ENCODE measurements at regions not wholly inside any gene's neighbourhood (a gene's known extent, or its start where the extent isn't known, plus 50 kb on each side); places are given as distances from the start of the nearest gene placed in this dataset.
"Not testable (repeated sequence)": the region's sequence is repeated elsewhere in the genome, so short reads cannot be mapped to it uniquely, and the experiment has no call there.

DNA sequence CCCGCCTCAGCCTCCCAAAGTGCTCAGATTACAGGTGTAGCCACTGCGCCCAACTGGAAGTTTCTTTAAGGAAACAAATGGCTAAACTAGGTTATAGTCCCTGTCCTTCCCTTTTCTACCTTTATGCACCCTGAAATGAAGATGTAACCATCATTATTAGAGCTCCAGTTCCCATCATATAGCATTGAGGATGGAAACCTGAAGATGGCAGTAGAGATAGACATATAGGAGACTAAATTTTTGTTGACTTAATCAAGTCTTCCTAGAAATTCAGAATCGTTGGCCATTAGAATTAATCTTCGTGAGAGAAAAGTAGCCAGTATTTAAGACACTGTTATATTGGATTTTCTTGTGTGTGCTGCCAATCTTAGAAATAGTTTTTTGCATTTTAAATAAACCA, 1016.3 kb upstream of the NCAM2 start:
- DNase-seq = no peak

DNA sequence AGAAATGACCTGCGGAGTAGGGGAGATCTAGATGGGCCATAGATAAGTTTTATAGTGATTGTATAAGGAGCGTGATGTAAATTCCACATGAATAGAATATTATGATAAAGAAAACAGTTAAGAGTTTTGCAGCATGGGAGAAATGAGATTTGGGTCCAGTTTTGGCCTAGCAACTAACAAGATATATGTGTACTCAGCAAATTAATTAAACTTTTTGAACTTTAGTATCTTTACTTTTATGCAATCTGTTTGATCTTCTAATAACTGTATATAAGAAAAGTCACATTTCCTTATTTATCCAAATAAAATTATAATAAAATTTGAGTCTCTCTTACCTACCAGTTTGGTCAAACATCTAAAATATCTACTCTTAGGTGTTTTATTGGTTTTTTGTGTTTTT, 1011.8 kb upstream of the NCAM2 start:
- DNase-seq = no peak

DNA sequence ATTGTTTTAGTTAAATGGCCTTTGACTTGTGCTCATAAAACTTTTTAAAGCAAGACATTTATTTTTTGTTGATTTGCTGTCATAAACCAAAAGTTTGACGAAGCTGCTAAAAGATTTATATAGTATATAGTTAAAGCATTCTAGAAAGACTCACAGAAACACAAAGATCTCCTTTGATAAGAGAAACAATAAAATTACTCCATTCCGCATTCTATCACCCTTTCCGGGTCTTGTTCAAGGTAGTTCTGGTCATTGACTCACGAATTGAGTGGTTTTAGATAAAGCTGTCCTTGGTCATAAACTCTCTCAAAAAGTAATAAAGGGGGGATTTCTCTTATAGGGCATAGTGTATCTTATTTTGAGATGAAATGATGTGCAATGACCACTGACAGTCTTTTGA, 1010.5 kb upstream of the NCAM2 start:
- DNase-seq = no peak

DNA sequence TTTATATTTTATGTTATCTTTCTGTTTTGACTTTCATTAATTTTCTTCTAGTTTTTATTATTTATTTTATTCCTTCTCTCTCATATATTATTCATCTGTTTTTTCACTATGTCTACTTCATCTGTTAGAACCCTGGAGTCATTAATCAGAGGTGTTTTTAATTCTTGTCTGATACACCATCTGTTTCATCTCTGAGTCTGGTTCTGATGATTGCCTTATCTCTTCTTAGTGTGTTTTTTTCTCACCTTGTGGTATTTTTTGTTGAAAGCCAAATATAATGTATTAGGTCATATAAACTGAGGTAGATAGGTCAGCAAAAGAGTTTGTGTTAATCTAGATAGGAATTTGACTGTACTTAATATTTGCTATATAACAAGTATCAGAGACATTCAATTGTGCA, 1005.7 kb upstream of the NCAM2 start:
- no peak for DNase-seq

DNA sequence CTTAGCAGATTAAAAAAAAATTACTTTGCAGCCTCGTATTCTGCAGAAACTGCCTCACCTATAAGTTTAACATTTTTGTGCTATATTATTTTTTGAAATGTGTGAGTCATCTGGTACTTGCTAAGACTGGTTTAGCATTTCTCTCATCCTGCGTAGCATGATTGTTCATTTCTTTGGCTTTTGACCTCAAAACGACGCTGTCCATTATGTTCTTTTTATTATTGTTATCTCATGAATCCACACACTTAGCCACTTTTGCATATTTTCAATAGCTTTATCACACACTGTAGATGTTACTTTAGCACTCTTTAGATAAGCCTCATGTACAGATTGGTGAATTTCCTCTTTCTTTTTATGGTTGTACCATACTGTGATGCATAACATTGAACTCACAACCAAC, 1004.9 kb upstream of the NCAM2 start:
- DNase-seq = no peak

DNA sequence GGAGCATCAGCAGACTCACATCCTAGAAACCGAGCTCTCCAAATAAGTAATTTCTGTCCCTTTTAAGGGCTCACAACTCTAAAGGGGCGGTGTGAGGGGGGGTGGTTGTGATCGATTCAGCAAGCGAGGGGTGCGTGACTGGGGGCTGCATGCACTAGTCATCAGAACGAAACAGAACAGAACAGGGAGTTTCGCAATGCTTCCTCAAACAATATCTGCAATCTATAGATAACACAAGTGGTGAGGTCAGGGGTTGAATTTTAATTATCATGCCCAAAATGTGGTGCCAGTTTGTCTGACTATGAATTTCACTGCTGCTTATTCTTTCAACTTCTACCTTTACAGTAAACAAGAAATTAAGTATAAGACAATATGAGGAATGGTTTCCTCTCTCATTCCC, 1003.0 kb upstream of the NCAM2 start:
- DNase-seq = no peak

DNA sequence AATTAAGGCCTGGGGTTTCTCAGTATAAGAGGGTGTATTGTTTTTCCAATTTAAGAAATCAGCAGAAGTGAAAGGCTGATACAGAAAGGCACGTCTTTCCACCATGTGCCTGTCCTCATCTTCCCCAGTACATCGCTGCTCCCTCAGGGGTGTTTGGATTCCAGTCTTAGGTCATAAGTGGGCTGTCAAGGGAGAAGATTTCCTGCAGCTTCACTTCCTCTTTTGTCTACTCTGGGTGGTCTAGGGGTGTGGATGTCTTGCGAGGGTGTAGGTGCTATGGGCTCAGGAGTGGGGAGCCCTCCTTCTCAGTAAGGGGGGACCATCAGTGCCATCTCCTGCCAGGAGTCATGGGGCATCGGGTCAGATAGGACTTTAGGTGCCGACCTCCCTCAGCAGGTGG, 999.8 kb upstream of the NCAM2 start:
- DNase-seq = no peak

DNA sequence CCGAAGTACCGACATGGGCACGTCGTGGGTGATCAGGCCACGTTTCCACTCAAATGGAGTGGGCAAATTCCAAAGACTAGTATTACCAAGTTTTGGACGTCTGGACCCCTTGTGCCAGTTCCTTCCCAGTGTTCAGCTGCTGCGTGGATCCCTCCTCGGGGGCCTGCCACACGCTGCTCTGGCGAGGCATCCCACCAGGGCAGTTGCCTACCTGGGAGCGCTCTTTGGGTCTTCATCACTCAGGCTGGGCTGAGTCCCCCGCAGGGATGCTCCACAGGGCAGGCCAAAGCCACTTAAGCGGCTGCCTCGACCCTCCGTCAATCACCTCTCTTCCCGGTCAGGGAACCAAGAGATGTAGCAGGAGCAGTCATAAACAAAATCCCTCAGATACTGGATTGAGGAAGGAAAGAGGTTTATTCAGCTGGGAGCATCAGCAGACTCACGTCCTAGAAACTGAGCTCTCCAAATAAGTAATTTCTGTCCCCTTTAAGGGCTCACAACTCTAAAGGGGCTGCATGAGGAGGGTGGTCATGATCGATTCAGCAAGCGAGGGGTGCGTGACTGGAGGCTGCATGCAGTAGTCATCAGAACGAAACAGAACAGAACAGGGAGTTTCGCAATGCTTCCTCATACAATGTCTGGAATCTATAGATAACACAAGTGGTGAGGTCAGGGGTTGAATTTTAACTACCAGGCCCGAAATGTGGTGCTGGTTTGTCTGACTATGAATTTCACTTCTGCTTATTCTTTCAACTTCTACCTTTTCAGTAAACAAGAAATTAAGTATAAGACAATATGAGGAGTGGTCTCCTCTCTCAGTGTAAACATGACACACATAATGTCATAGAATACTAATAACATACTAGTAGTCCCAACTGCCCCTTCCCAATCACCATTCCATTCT, 998.6 kb upstream of the NCAM2 start:
- DNase-seq = no peak

DNA sequence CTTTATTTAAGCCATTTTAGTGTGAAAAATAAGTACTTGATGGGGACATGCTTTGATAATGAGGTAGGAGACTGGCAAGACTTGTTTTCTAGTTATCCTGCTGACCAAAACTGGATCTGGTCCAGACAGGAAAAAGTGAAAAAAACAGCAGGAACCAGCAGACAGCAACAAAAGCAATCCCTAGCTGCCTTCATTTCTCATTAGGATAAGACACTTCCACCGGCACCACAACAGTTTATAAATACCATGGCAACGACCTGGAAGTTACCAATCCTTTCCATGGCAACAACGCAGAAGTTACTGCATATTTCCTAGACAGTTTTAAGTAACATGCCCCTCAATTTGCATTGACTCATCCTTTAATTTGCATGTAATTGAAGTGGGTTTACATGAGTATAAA, 993.8 kb upstream of the NCAM2 start:
- DNase-seq = no peak

DNA sequence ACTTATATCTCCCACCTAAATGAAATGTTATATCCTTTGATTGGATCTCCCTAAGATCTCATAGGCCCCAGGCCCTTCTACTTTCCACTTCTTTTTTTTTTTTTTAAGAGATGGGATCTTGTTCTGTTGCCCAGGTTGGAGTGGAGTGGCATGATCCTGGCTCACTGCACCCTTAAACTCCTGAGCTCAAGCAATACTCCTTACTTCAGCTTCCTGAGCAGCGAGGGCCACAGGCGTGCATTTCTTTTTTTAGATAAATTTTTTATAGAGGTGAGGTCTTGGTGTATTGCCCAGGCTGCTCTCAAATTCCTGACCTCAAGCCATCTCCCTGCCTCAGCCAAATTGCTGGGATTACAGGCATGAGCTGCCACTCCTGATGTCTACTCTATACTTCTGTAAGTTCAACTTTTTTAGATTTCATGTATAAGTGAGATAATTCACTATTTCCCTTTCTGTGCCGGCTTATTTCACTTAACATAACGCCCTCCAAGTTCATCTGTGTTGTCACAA, 987.5 kb upstream of the NCAM2 start:
- DNase-seq = no peak

DNA sequence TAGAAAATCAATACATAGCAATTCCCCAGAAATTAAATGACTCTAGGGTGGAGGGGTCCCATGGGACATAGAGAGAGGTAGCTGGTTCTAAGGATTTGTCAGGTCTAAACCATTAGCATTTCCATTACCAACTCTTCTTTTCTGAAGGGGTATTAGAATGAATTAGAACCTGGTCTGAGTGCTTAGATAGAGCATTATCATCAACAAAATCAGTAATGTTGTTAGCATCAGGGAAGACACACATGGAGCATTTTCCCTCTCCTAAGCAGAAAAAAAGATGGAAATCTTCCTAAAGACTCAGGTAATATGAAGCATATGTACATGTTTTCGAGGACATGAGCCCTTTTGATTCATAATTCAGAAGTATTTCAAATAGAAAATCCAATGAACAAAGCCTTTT, 984.4 kb upstream of the NCAM2 start:
- no peak for DNase-seq

DNA sequence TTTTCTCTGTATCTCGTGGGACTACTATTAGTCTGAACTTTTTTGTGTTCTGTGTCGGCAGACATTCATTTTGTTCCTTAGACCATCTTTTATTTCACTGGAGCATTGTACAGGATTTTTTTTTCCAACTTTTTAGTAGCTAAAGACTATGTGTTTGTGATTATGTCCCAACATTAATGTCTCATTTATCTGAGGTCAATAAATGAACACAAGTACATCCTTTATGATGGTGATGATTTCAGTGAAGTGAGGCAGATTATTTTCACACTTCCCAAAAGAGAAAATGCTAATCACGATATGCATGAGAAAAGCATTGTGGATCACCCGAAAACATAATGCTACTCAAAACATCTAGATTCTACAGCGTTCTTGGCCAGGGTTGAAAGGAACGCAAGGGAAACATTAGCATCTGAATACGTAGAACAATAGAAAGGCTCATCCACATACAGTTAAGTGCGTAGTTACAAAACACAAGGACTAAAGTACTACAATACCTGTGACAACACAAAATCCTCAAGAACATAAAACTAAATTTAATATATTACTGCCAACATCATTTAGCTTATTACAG, 981.7 kb upstream of the NCAM2 start:
- DNase-seq = no peak

DNA sequence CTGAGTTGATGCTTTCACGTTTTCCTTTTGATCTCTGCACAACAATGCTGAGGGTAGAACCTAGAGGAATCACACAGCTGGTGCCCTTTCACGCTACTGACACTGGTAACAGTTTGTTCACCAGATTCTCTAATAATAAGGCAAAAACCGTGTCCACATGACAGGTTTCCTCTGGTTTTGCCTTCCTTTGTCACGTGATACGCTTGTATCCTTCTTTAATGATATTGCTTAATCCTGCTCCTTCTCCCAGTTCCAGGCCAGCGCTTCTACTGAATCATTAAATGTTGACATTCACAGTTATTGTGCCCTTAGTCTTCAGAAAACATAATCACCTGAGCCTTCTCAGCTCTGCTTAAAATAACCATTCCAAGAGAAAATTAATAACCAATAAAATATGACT, 978.2 kb upstream of the NCAM2 start:
- no peak for DNase-seq

DNA sequence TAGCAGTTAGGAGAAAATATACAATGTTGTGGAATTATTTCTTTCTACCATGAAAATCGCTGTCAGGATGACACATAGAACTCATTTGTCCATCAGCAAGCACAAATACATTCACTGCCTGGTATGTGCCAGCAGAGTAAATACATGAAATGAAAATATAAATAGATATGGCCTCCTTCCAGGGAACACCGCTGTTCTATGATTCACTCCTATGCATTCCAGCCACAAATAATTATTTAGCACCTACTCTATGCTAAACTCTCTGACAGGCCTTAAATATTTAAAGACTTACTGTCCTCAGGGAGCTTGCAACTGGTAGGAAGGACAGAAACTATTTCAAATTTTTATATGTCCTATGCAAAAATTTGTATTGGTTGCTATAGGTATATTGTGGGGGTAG, 975.0 kb upstream of the NCAM2 start:
- DNase-seq = no peak

DNA sequence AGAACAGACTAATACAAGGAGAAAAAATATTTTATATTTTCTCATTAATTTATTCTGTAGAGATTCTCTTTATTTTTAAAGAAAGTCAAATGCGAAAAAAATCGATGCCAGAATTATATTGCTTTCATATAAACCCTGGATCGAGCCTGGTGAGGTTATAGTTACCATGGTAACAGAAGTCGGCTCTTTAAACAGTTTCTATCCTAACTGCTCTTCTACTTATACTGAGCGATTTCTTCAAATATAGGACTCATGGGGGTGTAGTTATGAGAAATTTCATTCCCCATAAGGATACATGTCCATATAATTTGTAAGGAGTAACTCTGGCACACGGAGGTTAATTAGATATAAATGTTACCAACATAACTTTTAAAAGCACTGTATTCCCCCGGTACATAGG, 973.5 kb upstream of the NCAM2 start:
- no peak for DNase-seq

DNA sequence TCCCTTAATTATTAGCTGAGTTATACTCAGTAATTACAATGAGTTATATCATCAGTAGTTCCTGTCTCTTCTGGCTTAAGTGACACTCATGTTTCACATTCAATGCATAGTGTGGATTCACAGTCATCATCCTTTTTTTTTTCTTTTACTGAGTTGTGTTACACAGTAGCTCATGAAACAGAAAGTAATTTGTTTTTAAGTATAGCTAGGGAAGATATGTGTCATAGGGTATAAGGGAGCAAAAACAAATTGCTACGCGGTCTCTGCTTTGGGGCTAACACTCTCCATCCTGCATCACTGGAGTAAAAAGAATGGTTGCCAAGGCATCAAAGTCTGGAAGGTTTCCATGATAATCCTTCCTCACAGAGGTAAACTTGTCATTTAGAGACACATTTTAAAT, 971.7 kb upstream of the NCAM2 start:
- DNase-seq = no peak

DNA sequence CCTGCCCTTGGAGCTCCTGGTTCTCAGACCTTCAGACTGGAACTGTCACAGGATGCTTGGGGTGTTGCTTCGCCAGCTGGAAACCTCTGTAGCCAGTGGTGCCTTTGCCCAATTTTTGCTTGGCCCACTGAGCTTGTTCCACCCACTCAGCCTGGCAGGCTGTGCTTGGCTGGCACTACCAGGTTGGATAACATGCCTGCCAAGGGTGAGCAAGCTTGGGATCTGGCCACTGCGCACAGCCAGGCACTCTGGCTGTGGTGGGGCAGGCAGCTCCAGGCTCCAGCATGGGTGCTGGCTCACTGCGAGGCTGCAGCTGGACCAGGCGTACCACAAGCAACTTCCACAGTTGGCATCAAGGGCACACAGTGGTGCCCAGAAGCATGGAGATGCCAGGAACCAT, 967.8 kb upstream of the NCAM2 start:
- DNase-seq = no peak

DNA sequence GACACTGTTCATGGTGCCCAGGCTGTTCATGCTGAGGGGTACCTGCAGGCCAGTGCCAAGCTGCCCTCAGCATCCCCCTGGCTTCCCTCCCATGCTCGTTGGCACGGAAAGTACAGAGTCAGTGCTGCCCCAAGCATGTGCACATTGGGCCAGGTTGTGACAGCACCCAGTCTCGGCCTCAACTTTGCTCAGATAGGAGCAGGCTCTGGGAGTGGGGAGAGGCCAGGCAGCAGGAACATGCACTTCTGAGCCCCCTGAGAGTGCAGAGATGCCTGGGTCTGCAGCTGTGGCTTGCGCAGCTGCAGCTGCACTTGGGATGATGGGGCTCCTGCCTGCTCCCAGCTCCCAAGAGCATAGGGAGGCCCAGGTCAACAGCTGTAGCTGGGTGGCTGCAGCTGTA, 966.4 kb upstream of the NCAM2 start:
- no peak for DNase-seq

DNA sequence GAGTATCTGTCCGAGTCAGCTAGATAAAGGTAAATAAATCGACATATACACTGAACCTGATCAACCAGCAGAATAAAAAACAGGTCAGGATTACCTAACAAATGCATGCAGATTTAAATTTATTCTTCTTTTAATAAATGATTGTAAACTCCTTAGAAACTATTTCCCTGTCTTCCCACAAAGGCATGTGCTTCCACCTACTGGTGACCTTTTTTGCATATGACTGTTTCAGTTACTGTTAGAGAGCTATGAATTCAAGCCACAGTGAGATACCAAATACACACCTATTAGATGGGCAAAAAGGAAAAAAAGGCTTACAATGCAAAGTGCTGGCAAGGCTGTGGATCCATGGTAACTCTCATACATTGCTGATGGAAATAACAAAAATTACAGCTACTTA, 957.4 kb upstream of the NCAM2 start:
- no peak for DNase-seq

DNA sequence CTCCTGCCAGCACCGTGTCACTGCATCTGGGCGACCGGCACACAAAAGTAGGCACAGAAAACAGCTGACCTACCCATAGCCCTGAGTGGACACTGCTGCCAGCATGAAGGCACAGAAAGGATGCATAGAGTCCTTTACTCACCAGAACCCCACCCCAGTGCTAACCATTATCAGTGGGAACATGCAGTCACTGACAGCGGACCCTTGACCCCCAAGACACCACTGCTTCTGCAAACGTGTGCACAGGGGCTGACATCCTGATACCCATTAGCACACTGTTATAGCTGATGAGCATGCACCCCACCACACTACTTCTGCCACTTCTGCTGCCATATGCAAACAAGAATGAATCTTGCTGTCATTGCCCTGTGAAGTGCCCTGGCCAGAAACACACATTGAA, 953.0 kb upstream of the NCAM2 start:
- DNase-seq = no peak

DNA sequence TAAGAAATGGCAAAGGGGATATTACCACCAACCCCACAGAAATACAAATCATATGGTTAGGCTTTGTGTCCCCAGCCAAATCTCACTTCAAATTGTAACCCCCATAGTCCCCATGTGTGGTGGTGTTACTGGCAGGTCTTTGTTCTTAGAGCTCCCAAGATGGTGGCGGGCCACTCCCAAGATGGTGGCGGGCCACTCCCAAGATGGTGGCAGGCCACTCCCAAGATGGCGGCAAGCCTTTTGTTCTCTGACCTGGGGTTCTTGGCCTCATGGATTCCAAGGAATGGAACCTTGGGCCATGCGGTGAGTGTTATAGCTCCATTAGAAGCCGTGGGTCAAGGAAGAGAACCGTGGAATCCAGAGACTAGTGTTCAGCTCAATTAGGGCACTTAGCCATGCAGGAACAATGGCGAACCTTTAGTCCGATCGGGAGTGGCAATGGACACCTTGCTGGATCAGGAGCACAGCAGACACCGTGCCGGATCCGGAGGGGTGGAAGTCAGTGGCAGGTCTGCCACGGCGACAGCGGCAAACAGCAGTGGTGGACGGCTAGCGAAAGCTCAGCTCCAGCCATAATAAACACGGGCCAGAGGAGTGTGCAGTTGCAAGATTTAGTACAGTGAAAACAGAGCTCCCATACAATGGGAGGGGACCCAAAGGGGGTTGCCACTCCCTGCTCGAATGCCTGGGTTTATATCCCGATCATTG, 949.9 kb upstream of the NCAM2 start:
- DNase-seq = not testable (repeated sequence)

DNA sequence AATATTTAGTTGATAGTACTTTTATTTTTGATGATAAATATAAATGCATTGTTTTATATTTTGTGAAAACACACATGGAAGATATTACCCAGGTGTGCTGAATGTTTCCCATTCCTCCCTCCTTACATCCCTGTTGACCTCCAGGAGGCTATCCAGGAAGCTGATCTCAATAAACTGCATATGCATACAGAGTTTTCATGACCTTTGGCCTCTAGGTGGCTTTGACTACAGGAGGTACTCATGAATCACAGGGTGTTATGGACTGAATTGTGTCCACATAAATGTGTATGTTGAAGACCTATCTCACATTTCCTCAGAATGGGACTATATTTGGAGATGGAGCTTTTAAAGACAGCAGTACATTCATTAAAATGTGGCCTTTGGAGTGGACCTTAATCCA, 914.9 kb upstream of the NCAM2 start:
- DNase-seq = no peak

DNA sequence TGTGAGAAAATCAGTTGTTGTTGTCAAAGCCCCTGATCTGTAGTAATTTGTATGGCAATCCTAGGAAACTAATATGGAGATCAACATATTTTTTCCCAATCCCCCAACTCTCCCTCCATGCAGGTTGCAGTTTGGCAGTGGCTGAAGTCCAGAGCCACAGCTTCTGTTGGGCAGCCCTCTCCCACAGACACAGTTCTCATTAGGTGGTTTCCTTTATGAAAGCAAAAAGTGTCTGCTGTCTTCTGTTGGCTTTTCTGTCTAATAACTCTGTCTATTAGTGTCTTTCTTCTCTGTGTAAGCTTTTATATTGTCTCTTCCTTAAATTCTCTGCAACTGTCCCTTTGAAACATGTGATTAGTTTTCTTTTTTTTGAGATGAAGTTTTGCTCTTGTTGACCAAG, 914.3 kb upstream of the NCAM2 start:
- no peak for DNase-seq
